Activated naive CD4-positive, alpha-beta T cell treated with anti-CD3 and anti-CD28 coated beads, Interleukin-2, amount 50 U/mL, for 16 hours (primary cell): ENCODE measurements at regions not wholly inside any gene's neighbourhood (a gene's known extent, or its start where the extent isn't known, plus 50 kb on each side); places are given as distances from the start of the nearest gene placed in this dataset.

Experiments used
- DNase-seq: peaks from one replicate; pipeline ENCODE4 v3.0.0-alpha.2; 2020

GRCh38 chr2:203789618-203790017 lies 78.0 kb upstream of the CTLA4 start:
- DNase-seq: no peak

DNA sequence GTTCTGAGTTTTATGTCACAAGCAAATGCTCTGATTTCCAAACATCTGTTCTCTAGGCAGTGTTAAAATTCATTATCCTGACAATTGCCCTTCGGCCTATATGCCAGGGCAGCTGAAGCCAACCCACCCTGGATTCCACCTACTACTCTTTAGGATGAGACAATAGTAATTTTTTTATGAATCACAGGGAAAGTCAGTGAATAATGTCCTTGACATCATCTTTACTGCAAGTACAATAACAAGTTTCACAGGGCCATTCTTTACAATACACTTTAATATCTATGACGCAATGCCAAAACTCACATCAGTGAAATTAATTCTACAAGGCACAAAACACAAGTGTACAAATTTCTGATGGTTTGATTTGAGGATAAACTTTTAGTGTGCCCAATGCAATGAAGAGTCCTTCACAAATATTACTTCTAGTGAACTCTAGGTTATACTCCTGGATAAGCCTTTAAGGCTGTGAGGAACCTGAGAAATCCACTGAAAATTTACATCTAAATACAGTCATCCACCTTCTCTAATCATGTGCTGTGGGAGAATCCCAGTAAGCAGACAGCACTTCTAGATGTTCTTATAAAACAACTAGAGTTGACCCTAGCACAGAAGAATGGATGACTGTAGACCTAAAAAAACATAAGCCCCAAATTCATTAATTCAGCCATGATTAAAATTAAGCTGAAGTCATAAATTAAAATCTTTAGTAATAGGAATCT lies 77.3 kb upstream of the CTLA4 start:
- DNase-seq: no peak

DNA sequence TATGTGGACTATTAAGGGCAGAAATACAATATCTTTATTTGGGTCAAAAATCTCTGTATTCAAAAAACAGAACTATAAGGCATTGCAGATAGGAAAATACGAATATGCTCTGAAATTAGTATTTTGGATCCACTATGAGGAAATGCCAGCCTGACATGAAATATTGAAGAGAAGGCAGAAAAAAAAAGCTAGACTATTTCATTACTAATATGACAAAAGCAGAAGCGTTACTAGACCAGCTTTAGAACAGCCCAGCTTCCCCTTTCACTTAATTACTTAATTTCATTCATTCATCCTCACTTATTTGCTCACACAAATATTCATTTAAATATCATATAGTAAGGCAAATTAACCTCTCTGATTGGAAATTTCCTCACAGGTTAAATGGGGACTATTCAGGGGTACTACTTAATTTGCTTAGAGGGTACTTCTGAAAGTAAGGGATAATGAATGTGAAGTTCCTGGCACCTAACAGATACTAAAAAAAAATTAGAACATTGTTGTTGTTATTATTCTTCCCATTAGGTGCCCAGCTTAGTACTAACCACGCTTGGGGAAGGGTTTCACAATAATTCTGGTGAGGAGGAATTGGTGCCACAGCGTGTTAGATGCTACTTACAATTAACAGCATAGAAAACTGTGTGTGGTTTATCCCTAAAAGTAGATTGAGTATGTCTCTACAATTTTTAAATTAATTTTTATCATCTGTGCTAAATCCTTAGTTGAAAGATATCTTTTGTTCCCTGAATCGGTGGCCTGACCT lies 71.1 kb upstream of the CTLA4 start:
- DNase-seq: no peak

DNA sequence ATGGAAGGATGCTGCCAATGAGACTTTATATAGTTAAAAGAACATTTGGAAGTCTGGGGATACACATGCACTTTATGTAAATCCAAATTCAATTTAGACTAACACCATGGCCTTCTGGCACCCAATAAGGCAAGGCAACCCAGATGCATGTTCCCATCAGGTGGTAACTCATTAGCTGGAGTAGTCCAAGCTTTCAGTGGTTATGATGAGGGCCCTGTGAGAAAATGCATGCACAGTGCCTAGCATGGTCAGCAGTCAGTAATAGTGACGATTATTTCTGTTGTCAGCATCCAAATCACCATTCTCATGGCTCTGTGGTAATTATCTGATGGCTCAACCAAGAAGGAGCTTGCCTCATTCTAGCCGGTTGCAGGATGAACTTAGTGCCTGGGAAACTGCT lies 70.3 kb upstream of the CTLA4 start:
- no peak for DNase-seq

- DNase-seq: no peak
Measured at GRCh38 chr2:203797712-203798111, 69.9 kb upstream of the CTLA4 start.

DNA sequence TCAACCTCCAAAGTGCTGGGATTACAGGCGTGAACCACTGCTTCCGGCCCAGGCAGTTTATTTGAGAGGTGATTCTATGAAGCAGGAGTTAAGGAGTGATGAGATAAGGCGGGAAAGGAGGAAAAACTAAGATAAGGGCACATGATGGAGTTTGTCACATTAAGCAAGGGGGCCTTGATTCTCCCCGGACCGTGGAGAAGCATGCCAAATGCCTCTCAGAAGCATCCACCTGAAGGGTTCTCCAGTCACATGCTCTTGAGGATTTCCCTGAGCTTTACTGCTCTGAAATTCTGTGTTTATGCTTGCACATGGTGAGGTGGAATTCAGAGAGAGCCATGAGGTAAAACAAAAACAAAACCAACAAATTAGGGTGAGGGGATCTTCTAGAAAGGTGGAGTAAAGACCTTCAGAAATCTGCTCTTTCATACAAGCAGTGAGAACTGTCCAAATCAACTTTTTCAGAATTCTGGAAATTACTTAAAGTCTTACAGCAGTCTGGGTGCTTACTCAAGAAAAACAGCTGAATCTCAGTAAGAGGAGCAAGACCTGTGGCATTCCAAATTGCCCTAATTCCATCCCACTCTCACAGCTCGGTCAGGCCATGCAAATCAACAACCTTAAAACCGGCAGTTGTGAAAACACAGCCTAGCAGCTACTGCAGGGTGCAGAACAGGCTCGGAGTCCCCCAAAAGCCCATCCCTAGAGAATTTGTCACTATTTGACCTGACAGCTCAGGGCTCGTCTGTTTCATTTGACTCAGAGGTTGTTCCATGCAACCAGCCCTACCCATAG lies 69.1 kb upstream of the CTLA4 start:
- DNase-seq: no peak

DNA sequence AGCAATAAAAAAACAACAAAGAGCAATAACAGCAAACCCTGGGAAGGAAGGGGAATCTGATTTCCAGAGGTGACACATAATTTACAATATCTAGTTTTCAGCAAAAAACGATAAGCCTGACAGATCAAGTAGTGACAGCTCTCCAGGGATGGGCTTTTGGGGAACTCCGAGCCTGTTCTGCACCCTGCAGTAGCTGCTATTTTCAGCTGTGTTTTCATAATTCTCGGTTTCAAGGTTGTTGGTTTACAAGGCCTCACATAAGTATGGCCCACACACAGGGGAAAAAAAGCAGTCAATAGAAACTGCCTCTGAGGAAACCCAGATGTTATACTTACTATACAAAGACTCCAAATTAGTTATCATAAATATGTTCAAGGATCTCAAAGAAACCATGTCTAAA lies 67.7 kb upstream of the CTLA4 start:
- peak; percentile 23 for DNase-seq

DNA sequence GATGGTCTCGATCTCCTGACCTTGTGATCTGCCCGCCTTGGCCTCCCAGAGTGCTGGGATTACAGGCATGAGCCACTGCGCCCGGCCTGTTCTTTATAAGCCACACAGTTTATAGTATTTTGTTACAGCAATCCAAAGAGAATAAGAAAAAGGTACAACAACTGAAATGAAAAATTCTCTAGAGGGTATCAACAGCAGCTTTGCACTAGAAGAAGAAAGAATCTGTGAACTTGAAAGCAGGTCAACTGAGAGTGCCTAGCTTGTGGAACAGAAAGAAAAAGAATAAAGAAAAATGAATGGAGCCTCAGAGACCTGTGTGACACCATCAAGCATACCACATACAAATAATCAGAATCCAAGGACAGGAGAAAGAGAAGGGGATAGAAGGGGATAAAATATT lies 66.8 kb upstream of the CTLA4 start:
- no peak for DNase-seq

DNA sequence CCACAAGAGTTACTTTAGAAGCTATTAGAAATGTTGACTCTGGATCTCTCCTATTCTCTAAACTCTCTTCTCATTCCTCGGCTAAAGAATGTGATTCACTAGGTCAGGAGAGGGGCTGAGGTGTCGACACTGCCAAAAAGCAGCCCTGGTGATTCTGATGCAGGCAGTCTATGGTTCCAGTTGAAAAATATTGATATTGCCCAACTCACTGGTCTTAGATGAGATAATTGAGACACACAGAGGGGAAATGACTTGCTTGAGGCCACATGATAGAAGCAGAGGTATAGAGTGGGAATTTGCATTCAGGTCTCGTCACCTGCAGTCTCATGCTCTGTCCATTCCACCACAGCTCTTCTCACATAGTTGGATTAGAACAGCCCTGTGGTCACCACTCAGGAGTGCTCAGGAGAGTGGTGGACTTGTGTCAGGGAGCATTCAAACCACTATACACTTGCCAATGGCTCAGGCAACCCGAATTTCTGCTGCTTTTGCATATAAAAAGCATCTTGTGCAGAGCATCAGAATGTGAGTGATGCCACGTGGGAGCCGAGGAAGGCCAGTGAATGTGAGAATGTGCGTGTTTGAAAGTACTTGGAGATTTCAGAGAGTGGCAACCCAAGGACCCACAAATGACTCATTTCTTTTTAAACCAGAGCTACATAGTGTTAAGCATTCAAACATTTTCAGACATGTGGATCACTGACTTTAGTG lies 65.1 kb upstream of the CTLA4 start:
- peak; percentile 59 for DNase-seq

- DNase-seq: no peak
Measured at GRCh38 chr2:203803053-203803429, 64.5 kb upstream of the CTLA4 start.

DNA sequence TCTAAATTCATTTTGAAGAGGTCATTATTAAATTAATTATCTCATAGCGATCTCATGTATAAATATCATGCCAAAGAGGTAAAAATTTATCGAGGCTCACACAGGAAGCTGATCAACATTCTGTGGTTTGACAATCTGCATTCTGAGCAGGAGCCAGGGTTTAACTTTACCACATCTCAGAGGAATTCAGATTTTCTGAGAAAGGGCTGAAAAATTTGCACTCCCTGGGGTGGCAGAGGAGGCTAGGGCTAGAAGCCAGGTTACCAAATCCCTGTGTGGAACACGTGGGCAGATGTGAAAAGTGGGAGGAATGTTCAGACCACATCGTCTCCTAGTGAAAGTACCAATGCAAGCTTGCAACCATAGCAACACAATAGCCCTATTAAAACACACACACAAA lies 63.5 kb upstream of the CTLA4 start:
- no peak for DNase-seq

DNA sequence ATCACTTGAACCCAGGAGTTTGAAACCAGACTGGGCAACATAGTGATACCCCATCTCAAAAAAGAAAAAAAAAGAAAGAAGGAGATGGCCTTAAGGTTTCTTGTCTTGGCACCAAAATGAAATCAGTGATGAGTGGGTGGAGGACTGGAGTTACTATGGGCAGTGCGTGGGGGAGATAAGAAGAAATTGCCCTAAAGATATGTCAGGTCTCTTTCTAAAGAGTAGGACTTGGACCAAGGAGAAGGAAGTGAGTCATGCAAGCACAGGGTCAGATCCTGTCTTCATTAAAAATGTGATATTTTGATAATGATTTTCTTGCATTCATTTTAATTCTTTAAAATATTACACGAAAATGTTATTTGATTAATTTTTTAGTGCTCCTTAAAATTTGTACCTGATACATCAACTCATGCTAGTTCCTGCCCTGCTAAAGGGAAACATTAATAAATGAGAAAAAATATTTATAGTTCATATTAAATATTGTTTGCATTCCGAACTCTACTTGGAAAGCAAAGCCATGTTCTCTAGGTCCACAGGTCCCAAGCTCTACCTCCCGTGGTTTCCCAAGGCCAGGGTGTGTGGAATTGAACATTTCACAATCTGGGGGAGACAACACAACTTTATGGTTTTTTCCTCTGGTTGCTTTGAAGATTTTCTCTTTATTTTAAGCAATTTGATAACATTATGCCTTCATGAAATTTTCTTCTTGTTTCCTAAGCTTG lies 62.6 kb upstream of the CTLA4 start:
- DNase-seq: no peak

GRCh38 chr2:203805486-203805838 lies 62.1 kb upstream of the CTLA4 start:
- no peak for DNase-seq

DNA sequence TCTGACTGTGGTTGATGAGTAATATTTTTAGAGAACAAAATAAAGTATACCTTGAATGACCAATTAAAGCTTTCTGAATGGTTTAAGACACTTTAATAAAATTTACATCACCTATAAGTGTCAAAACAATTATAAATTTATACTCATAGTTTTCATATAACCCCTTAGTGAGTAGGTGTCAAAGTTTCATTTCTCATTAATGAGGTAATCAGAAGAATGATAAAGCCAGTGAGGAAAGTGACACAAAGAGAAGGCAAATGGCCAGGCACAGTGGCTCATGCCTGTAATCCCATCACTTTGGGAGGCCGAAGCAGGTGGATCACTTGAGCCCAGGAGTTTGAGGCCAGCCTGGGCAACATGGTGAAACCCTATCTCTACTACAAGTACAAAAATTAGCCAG lies 60.8 kb upstream of the CTLA4 start:
- no peak for DNase-seq

DNA sequence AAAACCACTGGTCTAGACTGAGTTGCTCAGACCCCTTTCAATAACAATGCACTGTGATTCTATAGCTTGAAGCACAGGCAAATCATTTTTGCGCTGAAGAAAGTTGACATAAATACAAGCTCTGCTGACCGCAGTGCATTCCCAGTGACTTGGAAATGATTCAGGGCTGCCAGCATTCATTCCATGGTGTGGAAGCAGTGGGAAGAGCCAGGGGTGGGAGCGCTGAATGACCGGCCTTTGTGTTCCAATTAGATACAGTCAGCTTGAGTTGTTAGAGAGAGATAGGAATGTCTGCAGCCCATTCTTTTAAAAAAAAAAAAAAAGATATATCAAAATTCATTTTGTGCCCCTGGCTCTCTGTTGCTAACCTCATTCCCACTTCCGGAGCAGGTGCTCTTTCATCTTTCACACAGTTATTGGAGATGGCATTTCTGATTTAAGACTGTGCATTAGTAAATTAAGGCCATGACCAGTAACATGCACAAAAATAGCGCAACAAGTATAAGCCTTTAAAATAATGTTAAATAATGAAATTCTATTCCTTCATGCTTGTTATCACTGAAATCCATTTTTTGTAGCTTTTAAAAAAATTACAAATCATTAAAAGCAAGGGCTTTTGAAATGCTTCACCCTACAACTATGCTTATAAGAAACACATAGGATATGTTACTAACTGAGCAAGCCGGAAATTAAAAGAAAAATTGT lies 59.4 kb upstream of the CTLA4 start:
- DNase-seq: no peak

DNA sequence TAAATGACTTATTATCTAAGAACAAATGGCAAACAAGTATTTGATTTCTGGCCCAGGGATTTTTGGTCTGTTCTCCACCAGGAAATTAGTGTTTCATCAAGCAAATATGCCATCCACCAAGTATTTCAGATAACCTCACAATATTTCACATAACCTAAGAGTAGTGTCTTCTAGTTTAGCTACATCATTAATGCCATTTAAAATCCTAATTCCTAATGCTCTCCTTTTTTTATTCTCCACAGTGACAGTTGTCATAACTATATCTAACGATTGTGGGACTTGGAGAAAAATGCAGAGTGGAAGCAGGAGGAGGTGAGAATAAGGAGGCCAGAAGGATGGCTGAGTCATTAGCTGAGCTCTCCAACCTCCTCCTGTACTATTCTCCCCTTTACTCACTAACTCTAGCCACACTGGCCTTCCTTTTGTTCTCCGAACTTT lies 58.5 kb upstream of the CTLA4 start:
- no peak for DNase-seq

DNA sequence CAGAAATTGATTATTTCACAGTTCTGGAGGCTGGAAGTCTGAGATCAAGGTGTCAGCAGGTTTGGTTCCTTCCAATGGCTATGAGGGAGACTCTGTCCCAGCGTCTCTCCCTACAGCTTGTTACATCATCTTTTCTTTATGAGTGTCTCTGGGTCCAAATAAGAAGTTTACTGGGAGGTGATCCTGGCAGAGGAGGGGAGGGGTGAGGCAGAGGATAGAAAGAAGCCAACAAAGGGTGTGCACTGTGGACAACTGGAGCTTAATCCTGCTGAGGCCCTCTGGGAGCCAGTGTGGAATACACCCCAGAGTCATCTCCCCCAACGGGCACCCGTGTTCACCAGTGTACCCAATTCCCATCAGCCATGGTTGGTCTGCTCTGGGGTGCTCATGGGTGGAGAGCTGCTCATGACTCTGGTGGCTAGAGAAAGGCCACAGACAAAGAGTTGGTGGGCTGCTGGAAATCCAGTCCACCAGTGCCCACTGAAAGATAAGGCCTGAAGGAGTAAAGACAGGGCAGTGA lies 57.5 kb upstream of the CTLA4 start:
- no peak for DNase-seq

- DNase-seq: peak; percentile 69
Measured at GRCh38 chr2:203811491-203812221, 55.9 kb upstream of the CTLA4 start.

- no peak for DNase-seq
Measured at GRCh38 chr2:203812294-203813221, 55.0 kb upstream of the CTLA4 start.

DNA sequence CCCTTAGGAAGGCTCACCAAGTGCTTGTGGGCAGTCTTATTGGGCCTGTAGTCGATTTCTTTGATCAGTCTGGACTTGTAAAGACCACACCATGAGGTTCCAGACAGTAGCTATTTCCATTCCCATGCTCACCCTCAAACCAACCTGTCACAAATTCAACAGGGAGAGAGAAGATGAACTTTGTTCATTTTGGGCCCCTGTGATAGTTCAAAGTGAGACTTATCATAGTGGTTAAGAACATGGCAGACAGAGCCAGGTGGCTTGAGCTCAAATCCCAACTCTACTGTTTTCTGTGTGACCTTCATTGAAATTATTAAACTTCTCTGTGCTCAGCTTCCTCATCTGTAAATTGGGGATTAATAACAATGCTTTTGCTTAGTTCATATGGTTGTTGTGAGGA lies 53.9 kb upstream of the CTLA4 start:
- no peak for DNase-seq
